ENCODE measurements at regions not wholly inside any gene's neighbourhood (a gene's known extent, or its start where the extent isn't known, plus 50 kb on each side); places are given as distances from the start of the nearest gene placed in this dataset.

- 45% methylated on average over 9 of the region's 9 CpGs for WGBS (ENCODE audit: insufficient coverage)
- Histone ChIP-seq H3K9me3 (ENCODE audit: control insufficient read depth, insufficient read depth, low read length) (no peaks in the 10 kb centered on the region), H3K36me3 (ENCODE audit: control insufficient read depth, insufficient read depth, low read length) (no peaks in the 10 kb centered on the region), H3K4me3 (ENCODE audit: low read depth, low read length) (no peak overlapping the region), H3K27ac (ENCODE audit: low read depth, low read length) (peak overlapping the region; percentile 45), H3K4me1 (ENCODE audit: control insufficient read depth, insufficient read depth, low read length) (peaks cover 25% of the 10 kb centered on the region), H3K27me3 (ENCODE audit: control insufficient read depth, insufficient read depth, low read length) (no peaks in the 10 kb centered on the region)
- DNase-seq (ENCODE audit: low read depth in 4 of 6, low spot score in 6 of 6): peak in 1 of 6 donors; percentile 23
These were observed 211.9 kb downstream of the NXNL2 start for GRCh38 chr9:88746743-88747398.

GRCh38 chr9:88747768-88748167, 212.8 kb downstream of the NXNL2 start:
- no peak for DNase-seq (ENCODE audit: low read depth in 4 of 6, low spot score in 6 of 6)
- H3K4me3 ChIP-seq (ENCODE audit: low read depth, low read length): no peak overlapping the region
- H3K27me3 ChIP-seq (ENCODE audit: control insufficient read depth, insufficient read depth, low read length): no peaks in the 10 kb centered on the region
- peaks cover 23% of the 10 kb centered on the region for H3K4me1 ChIP-seq (ENCODE audit: control insufficient read depth, insufficient read depth, low read length)
- no peaks in the 10 kb centered on the region for H3K36me3 ChIP-seq (ENCODE audit: control insufficient read depth, insufficient read depth, low read length)
- no CpG with 5 or more reads among the region's 5 CpGs for whole genome bisulfite sequencing (ENCODE audit: insufficient coverage)
- no peaks in the 10 kb centered on the region for H3K9me3 ChIP-seq (ENCODE audit: control insufficient read depth, insufficient read depth, low read length)
- H3K27ac ChIP-seq (ENCODE audit: low read depth, low read length): no peak overlapping the region

GRCh38 chr9:88748566-88749261, 213.7 kb downstream of the NXNL2 start:
- peak overlapping the region; percentile 40 for H3K27ac ChIP-seq (ENCODE audit: low read depth, low read length)
- no peak for DNase-seq (ENCODE audit: low read depth in 4 of 6, low spot score in 6 of 6)
- WGBS (ENCODE audit: insufficient coverage): 72% methylated on average over 4 of the region's 5 CpGs

GRCh38 chr9:88749420-88749819, 214.4 kb downstream of the NXNL2 start:
- H3K27ac ChIP-seq (ENCODE audit: low read depth, low read length): peak overlapping the region; percentile 30

More at GRCh38 chr9:88748566-88749261, 213.7 kb downstream of the NXNL2 start:
- Histone ChIP-seq H3K4me3 (ENCODE audit: low read depth, low read length) (no peak overlapping the region), H3K36me3 (ENCODE audit: control insufficient read depth, insufficient read depth, low read length) (no peaks in the 10 kb centered on the region), H3K4me1 (ENCODE audit: control insufficient read depth, insufficient read depth, low read length) (peaks cover 25% of the 10 kb centered on the region), H3K27me3 (ENCODE audit: control insufficient read depth, insufficient read depth, low read length) (no peaks in the 10 kb centered on the region), H3K9me3 (ENCODE audit: control insufficient read depth, insufficient read depth, low read length) (no peaks in the 10 kb centered on the region)

GRCh38 chr9:88750832-88751360, 215.9 kb downstream of the NXNL2 start:
- Histone ChIP-seq H3K9me3 (ENCODE audit: control insufficient read depth, insufficient read depth, low read length) (no peaks in the 10 kb centered on the region), H3K27ac (ENCODE audit: low read depth, low read length) (no peak overlapping the region), H3K36me3 (ENCODE audit: control insufficient read depth, insufficient read depth, low read length) (no peaks in the 10 kb centered on the region), H3K4me3 (ENCODE audit: low read depth, low read length) (no peak overlapping the region), H3K4me1 (ENCODE audit: control insufficient read depth, insufficient read depth, low read length) (peaks cover 24% of the 10 kb centered on the region), H3K27me3 (ENCODE audit: control insufficient read depth, insufficient read depth, low read length) (no peaks in the 10 kb centered on the region)
- DNase-seq (ENCODE audit: low read depth in 4 of 6, low spot score in 6 of 6): peak in 1 of 6 donors; percentile 28
- WGBS (ENCODE audit: insufficient coverage): no CpG with 5 or more reads among the region's 3 CpGs

More at GRCh38 chr9:88749420-88749819, 214.4 kb downstream of the NXNL2 start:
- WGBS (ENCODE audit: insufficient coverage): 93% methylated on average over 2 of the region's 2 CpGs
- Histone ChIP-seq H3K27me3 (ENCODE audit: control insufficient read depth, insufficient read depth, low read length) (no peaks in the 10 kb centered on the region), H3K4me1 (ENCODE audit: control insufficient read depth, insufficient read depth, low read length) (peaks cover 24% of the 10 kb centered on the region), H3K9me3 (ENCODE audit: control insufficient read depth, insufficient read depth, low read length) (no peaks in the 10 kb centered on the region), H3K36me3 (ENCODE audit: control insufficient read depth, insufficient read depth, low read length) (no peaks in the 10 kb centered on the region), H3K4me3 (ENCODE audit: low read depth, low read length) (no peak overlapping the region)
- no peak for DNase-seq (ENCODE audit: low read depth in 4 of 6, low spot score in 6 of 6)

- Histone ChIP-seq H3K9me3 (ENCODE audit: control insufficient read depth, insufficient read depth, low read length) (no peaks in the 10 kb centered on the region), H3K27ac (ENCODE audit: low read depth, low read length) (no peak overlapping the region), H3K4me1 (ENCODE audit: control insufficient read depth, insufficient read depth, low read length) (peaks cover 18% of the 10 kb centered on the region), H3K4me3 (ENCODE audit: low read depth, low read length) (no peak overlapping the region), H3K36me3 (ENCODE audit: control insufficient read depth, insufficient read depth, low read length) (no peaks in the 10 kb centered on the region), H3K27me3 (ENCODE audit: control insufficient read depth, insufficient read depth, low read length) (no peaks in the 10 kb centered on the region)
- DNase-seq (ENCODE audit: low read depth in 4 of 6, low spot score in 6 of 6): no peak
- WGBS (ENCODE audit: insufficient coverage): 73% methylated on average over 8 of the region's 8 CpGs
These were observed 216.8 kb downstream of the NXNL2 start for GRCh38 chr9:88751781-88752180.

GRCh38 chr9:88753691-88754367, 218.9 kb downstream of the NXNL2 start:
- H3K27ac ChIP-seq (ENCODE audit: low read depth, low read length): no peak overlapping the region
- WGBS (ENCODE audit: insufficient coverage): 33% methylated on average over 1 of the region's 7 CpGs
- DNase-seq (ENCODE audit: low read depth in 4 of 6, low spot score in 6 of 6): peak in 2 of 6 donors; percentile 33 to 73

GRCh38 chr9:88754452-88754851, 219.5 kb downstream of the NXNL2 start:
- no peak overlapping the region for H3K4me3 ChIP-seq (ENCODE audit: low read depth, low read length)
- H3K9me3 ChIP-seq (ENCODE audit: control insufficient read depth, insufficient read depth, low read length): no peaks in the 10 kb centered on the region
- H3K4me1 ChIP-seq (ENCODE audit: control insufficient read depth, insufficient read depth, low read length): peaks cover 9% of the 10 kb centered on the region
- no peaks in the 10 kb centered on the region for H3K27me3 ChIP-seq (ENCODE audit: control insufficient read depth, insufficient read depth, low read length)
- no peaks in the 10 kb centered on the region for H3K36me3 ChIP-seq (ENCODE audit: control insufficient read depth, insufficient read depth, low read length)
- peak overlapping the region; percentile 52 for H3K27ac ChIP-seq (ENCODE audit: low read depth, low read length)
- DNase-seq (ENCODE audit: low read depth in 4 of 6, low spot score in 6 of 6): no peak
- WGBS (ENCODE audit: insufficient coverage): 95% methylated on average over 13 of the region's 13 CpGs

More at GRCh38 chr9:88753691-88754367, 218.9 kb downstream of the NXNL2 start:
- Histone ChIP-seq H3K4me3 (ENCODE audit: low read depth, low read length) (no peak overlapping the region), H3K9me3 (ENCODE audit: control insufficient read depth, insufficient read depth, low read length) (no peaks in the 10 kb centered on the region), H3K27me3 (ENCODE audit: control insufficient read depth, insufficient read depth, low read length) (no peaks in the 10 kb centered on the region), H3K36me3 (ENCODE audit: control insufficient read depth, insufficient read depth, low read length) (no peaks in the 10 kb centered on the region), H3K4me1 (ENCODE audit: control insufficient read depth, insufficient read depth, low read length) (peaks cover 9% of the 10 kb centered on the region)

GRCh38 chr9:88754886-88755285, 219.9 kb downstream of the NXNL2 start:
- Histone ChIP-seq H3K4me1 (ENCODE audit: control insufficient read depth, insufficient read depth, low read length) (peaks cover 9% of the 10 kb centered on the region), H3K9me3 (ENCODE audit: control insufficient read depth, insufficient read depth, low read length) (no peaks in the 10 kb centered on the region), H3K27ac (ENCODE audit: low read depth, low read length) (peak overlapping the region; percentile 52), H3K27me3 (ENCODE audit: control insufficient read depth, insufficient read depth, low read length) (no peaks in the 10 kb centered on the region), H3K36me3 (ENCODE audit: control insufficient read depth, insufficient read depth, low read length) (no peaks in the 10 kb centered on the region), H3K4me3 (ENCODE audit: low read depth, low read length) (no peak overlapping the region)
- no peak for DNase-seq (ENCODE audit: low read depth in 4 of 6, low spot score in 6 of 6)
- WGBS (ENCODE audit: insufficient coverage): 100% methylated on average over 1 of the region's 5 CpGs

Measured in spinal cord (tissue), 9 donors.